K562 (cell line): ENCODE measurements at regions not wholly inside any gene's neighbourhood (a gene's known extent, or its start where the extent isn't known, plus 50 kb on each side); places are given as distances from the start of the nearest gene placed in this dataset.

Experiments
- ATAC-seq: fragments of 200-7000 bp; cut with Tn5 transposase; 3 replicates; pipeline ENCODE4 v1.9.1; 2020; ENCODE audit warnings: moderate library complexity
- BruUV-seq: library from RNA; stranded (reverse); fragments of 400-500 nt; replicated peaks from 2 replicates; lab custom pipeline; 2021; lab: Mats Ljungman, UMichigan
- CTCF ChIA-PET: fragments of 300-600 bp; formaldehyde crosslinking; extraction: SDS; loops from one replicate; lab custom pipeline; 2021; ENCODE audit warnings: low intra/inter-chr PET ratio; lab: Yijun Ruan, JAX
- POLR2A ChIA-PET: fragments of 300-600, 350-650 bp; sonication (Branson Sonifier 250); formaldehyde crosslinking; extraction: SDS; loops from one replicate; lab custom pipeline; 2021; ENCODE audit warnings: antibody characterized with exemption, inconsistent platforms; lab: Yijun Ruan, JAX
- DNase-seq, 4 experiments: peaks; one replicate each; pipeline versions ENCODE4 v3.0.0 to v3.0.0-alpha.2; 2011 to 2018; ENCODE audit warnings: low spot score in 3 of 4, mixed read lengths in 3 of 4; ENCODE audit errors: extremely low read depth in 1 of 4
- FAIRE-seq: peaks from 2 replicates; lab custom pipeline; 2011; peaks lifted over from hg19 to GRCh38; lab: Jason Lieb, UNC
- H2AFZ ChIP-seq: 2 replicates; pipeline ENCODE4 v1.6.0; 2011; ENCODE audit warnings: low read depth, low read length, control low read depth, inconsistent platforms
- H3K27ac ChIP-seq: fragments of 200-600 bp; 3 replicates; pipeline ENCODE4 v1.8.0; 2011; ENCODE audit warnings: low read depth, mild to moderate bottlenecking, control low read depth, inconsistent platforms, low read length, moderate library complexity, mixed read lengths; ENCODE audit errors: extremely low read depth
- H3K27me3 ChIP-seq, 2 experiments: fragments of 300-600 bp in 1 of 2; 2 replicates in 1 of 2; 3 replicates in 1 of 2; pipeline versions ENCODE4 v1.6.0 to v1.8.0; 2011; ENCODE audit warnings: inconsistent platforms in 2 of 2, low read length in 2 of 2, mild to moderate bottlenecking in 1 of 2, mixed read lengths in 1 of 2, moderate library complexity in 1 of 2; ENCODE audit not compliant: control insufficient read depth in 2 of 2, insufficient read depth in 2 of 2
- H3K36me3 ChIP-seq: fragments of 300-600 bp; 3 replicates; pipeline ENCODE4 v1.8.0; 2011; ENCODE audit warnings: mild to moderate bottlenecking, low read length, inconsistent platforms; ENCODE audit not compliant: control insufficient read depth, insufficient read depth
- H3K4me1 ChIP-seq, 2 experiments: fragments of 200-600 bp in 1 of 2; replicated peaks in 1 of 2; 2 replicates in 1 of 2; 3 replicates in 1 of 2; pipeline versions ENCODE4 v1.5.1 to v1.8.0; 2011; ENCODE audit warnings: inconsistent platforms in 2 of 2, low read length in 2 of 2, mild to moderate bottlenecking in 1 of 2, mixed read lengths in 1 of 2, moderate library complexity in 1 of 2; ENCODE audit not compliant: control insufficient read depth in 2 of 2, insufficient read depth in 2 of 2
- H3K4me2 ChIP-seq: 2 replicates; pipeline ENCODE4 v1.6.1; 2011; ENCODE audit warnings: low read length, control low read depth, inconsistent platforms, mixed read lengths; ENCODE audit not compliant: insufficient read depth
- H3K4me3 ChIP-seq: fragments of 200-600 bp; sonication (generic), shearing (Covaris generic); 2 replicates; pipeline ENCODE4 v1.5.1; 2016; ENCODE audit warnings: control low read depth, inconsistent platforms
- H3K79me2 ChIP-seq: fragments of 200-600 bp; 3 replicates; pipeline ENCODE4 v1.8.0; 2011; ENCODE audit warnings: low read length, inconsistent platforms; ENCODE audit not compliant: control insufficient read depth, insufficient read depth
- H3K9ac ChIP-seq, 2 experiments: 2 replicates each; pipeline versions ENCODE4 v1.6.0 to v1.6.1; 2011; ENCODE audit warnings: low read depth in 2 of 2, low read length in 2 of 2, control low read depth in 1 of 2, inconsistent platforms in 1 of 2, mild to moderate bottlenecking in 1 of 2, mixed read lengths in 1 of 2; ENCODE audit not compliant: insufficient read depth in 1 of 2
- H3K9me1 ChIP-seq: one replicate; pipeline ENCODE4 v1.6.0; 2011; ENCODE audit warnings: inconsistent platforms, mild to moderate bottlenecking, low read length, moderate library complexity; ENCODE audit not compliant: control insufficient read depth, insufficient read depth
- H3K9me3 ChIP-seq: replicated peaks from 2 replicates; pipeline ENCODE4 v1.5.1; 2011; ENCODE audit warnings: low read depth, low read length, inconsistent platforms; ENCODE audit not compliant: control insufficient read depth, insufficient read depth
- H4K20me1 ChIP-seq: replicated peaks from 2 replicates; pipeline ENCODE4 v1.6.1; 2011; ENCODE audit warnings: low read length, inconsistent platforms, mixed read lengths; ENCODE audit not compliant: control insufficient read depth, insufficient read depth
- EWSR1 ChIP-seq: fragments of 450-650 bp; IDR thresholded peaks from 2 replicates; pipeline ENCODE4 v1.6.1; 2018; ENCODE audit warnings: borderline replicate concordance, mild to moderate bottlenecking, low read depth, moderate library complexity; ENCODE audit not compliant: partially characterized antibody
- HOXB6 ChIP-seq: fragments of 250-450 bp; sonication (Bioruptor Pico); IDR thresholded peaks from 2 replicates; pipeline ENCODE4 v1.5.1; 2022; ENCODE audit warnings: mild to moderate bottlenecking, borderline replicate concordance
- KLF6 ChIP-seq: fragments of 250-450 bp; sonication (Bioruptor Pico); IDR thresholded peaks from 2 replicates; pipeline ENCODE4 v1.4.0; 2020; ENCODE audit warnings: mild to moderate bottlenecking, moderate library complexity, borderline replicate concordance
- MCM7 ChIP-seq, 2 experiments: fragments of 450-650 bp; IDR thresholded peaks; 2 replicates each; pipeline ENCODE4 v1.6.1; 2016 to 2018
- NR4A1 ChIP-seq, 2 experiments: fragments of 250-450 bp in 1 of 2; fragments of 450-650 bp in 1 of 2; sonication (Bioruptor Pico) in 1 of 2; IDR thresholded peaks; 2 replicates each; pipeline versions ENCODE4 v1.4.0 to v1.6.1; 2016 to 2020; ENCODE audit warnings: mild to moderate bottlenecking in 2 of 2, missing compliant biosample characterization in 1 of 2, missing genetic modification characterization in 1 of 2, moderate library complexity in 1 of 2
- RAD21 ChIP-seq, 2 experiments: fragments of 250-450 bp in 1 of 2; fragments of 450-650 bp in 1 of 2; sonication (Bioruptor Pico) in 1 of 2; formaldehyde crosslinking in 1 of 2; IDR thresholded peaks in 1 of 2; conservative IDR thresholded peaks in 1 of 2; 2 replicates each; pipeline versions ENCODE4 v1.4.0 to v1.8.0; 2020 to 2022; ENCODE audit warnings: mild to moderate bottlenecking in 2 of 2, moderate library complexity in 1 of 2
- SMAD1 ChIP-seq: fragments of 150-350 bp; IDR thresholded peaks from 2 replicates; pipeline ENCODE4 v1.6.1; 2014; ENCODE audit warnings: low read length, low read depth; ENCODE audit not compliant: partially characterized antibody
- STAT5A ChIP-seq: IDR thresholded peaks from 2 replicates; pipeline ENCODE4 v1.6.1; 2012; ENCODE audit warnings: low read length, inconsistent platforms, borderline replicate concordance
- TFAM ChIP-seq: fragments of 250-450 bp; sonication (Bioruptor Pico); conservative IDR thresholded peaks from 2 replicates; pipeline ENCODE4 v1.5.0; 2021; ENCODE audit warnings: mild to moderate bottlenecking, moderate library complexity
- WGBS: fragments of 100-300 bp; shearing (Covaris generic); methylation state at CpG from one replicate; pipeline ENCODE4 v1.1.6; 2016; ENCODE audit warnings: low coverage, mixed read lengths; ENCODE audit not compliant: insufficient coverage; ENCODE audit errors: missing lambda C conversion rate; 5-methylcytosine and 5-hydroxymethylcytosine counted together
- in situ Hi-C: fragments of 300-500 bp; cut with MboI; formaldehyde crosslinking; loops from 4 replicates; pipeline ENCODE4 v1.15.0; 2018; ENCODE audit warnings: inconsistent platforms, mixed read lengths
- intact Hi-C: fragments of 100-400 bp; cut with micrococcal nuclease; formaldehyde crosslinking; loops from 2 replicates; pipeline ENCODE4 v1.14.2; 2022
- TF ChIP-seq, protein P1 (sequence below), 2 experiments: fragments of 450-650 bp in 1 of 2; sonication (generic) in 1 of 2; formaldehyde crosslinking; conservative IDR thresholded peaks; 2 replicates each; pipeline versions ENCODE4 v1.4.0 to v1.8.1; 2020 to 2022; ENCODE audit warnings: mild to moderate bottlenecking in 1 of 2, missing genetic modification reagents in 1 of 2

DNA sequence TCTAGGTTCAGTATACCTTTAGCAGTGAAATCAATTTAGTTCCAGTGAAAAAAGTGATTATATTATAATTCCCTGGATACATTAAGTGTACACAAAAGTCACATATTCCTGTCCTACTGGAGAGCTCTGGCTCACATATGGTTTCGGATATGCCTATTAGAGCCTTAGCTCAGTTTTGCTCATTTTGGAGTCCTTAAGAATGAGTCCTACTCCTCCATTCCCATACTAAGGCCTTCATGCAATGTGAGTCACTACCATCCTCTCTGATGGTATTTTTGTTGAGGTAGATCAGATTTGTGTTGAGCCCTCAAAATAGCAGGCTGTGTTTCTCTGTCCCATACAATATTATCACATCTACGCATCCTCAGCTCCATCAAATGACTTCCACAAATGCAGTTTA lies 294.2 kb upstream of the COL8A1 start:
- FAIRE-seq (no peak), DNase-seq (no peak), ATAC-seq (no peak)
- H3K79me2 ChIP-seq: no peaks in the 10 kb centered on the region
- H3K9me3 ChIP-seq: no peaks in the 10 kb centered on the region
- H3K27me3 ChIP-seq: no peaks in the 10 kb centered on the region
- no peaks in the 10 kb centered on the region for H3K36me3 ChIP-seq
- intact Hi-C loops (no loop called here), in situ Hi-C loops (no loop called here)
- no peak overlapping the region for H3K9ac ChIP-seq
- H3K4me2 ChIP-seq: no peak overlapping the region
- no peak overlapping the region for H2AFZ ChIP-seq
- POLR2A ChIA-PET: no interaction called here
- no peak overlapping the region for H3K27ac ChIP-seq
- 0% methylated on average over 2 of the region's 2 CpGs for WGBS
- no TSS peak for BruUV-seq
- no peaks in the 10 kb centered on the region for H3K9me1 ChIP-seq
- CTCF ChIA-PET: no interaction called here
- no peaks in the 10 kb centered on the region for H3K4me1 ChIP-seq
- H3K4me3 ChIP-seq: no peak overlapping the region
- TF ChIP-seq MCM7 (IDR thresholded peaks at IDR 0.05): no peak
- TF ChIP-seq HOXB6 (CRISPR knock-in tag): no peak
- no peak for TF ChIP-seq RAD21 (CRISPR knock-in tag; conservative IDR thresholded peaks at IDR 0.05 in 1 of 2, IDR thresholded peaks at IDR 0.05 in 1 of 2)
- no peak for TF ChIP-seq SMAD1
- TF ChIP-seq, protein P1, sequence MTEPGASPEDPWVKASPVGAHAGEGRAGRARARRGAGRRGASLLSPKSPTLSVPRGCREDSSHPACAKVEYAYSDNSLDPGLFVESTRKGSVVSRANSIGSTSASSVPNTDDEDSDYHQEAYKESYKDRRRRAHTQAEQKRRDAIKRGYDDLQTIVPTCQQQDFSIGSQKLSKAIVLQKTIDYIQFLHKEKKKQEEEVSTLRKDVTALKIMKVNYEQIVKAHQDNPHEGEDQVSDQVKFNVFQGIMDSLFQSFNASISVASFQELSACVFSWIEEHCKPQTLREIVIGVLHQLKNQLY (CRISPR knock-in tag; conservative IDR thresholded peaks at IDR 0.05): no peak
- TF ChIP-seq TFAM: no peak
- no peak for TF ChIP-seq NR4A1 (CRISPR knock-in tag; IDR thresholded peaks at IDR 0.05)
- no peak for TF ChIP-seq NR4A1 (tag; IDR thresholded peaks at IDR 0.05)
- no peak for TF ChIP-seq STAT5A
- no peak for TF ChIP-seq KLF6 (CRISPR knock-in tag)
- no peak for TF ChIP-seq EWSR1
- TF ChIP-seq, all 486 proteins: peak for 0
- no peaks in the 10 kb centered on the region for H4K20me1 ChIP-seq
